Mesenchymal stem cell (in vitro differentiated cells and primary cell): ENCODE measurements at regions not wholly inside any gene's neighbourhood (a gene's known extent, or its start where the extent isn't known, plus 50 kb on each side); places are given as distances from the start of the nearest gene placed in this dataset.

Experiments
- DNase-seq: peaks from one replicate; pipeline ENCODE4 v3.0.0-alpha.2; 2013
- H2AFZ ChIP-seq: one replicate; pipeline ENCODE4 v1.6.1; 2013; ENCODE audit warnings: low read depth, mild to moderate bottlenecking, control low read depth, inconsistent platforms, low read length, moderate library complexity
- H2AK5ac ChIP-seq: 2 replicates; pipeline ENCODE4 v1.6.1; 2013; ENCODE audit warnings: low read length, moderate library complexity, mild to moderate bottlenecking, inconsistent platforms; ENCODE audit not compliant: severe bottlenecking
- H2BK120ac ChIP-seq: one replicate; pipeline ENCODE4 v1.6.1; 2013; ENCODE audit warnings: low read depth, mild to moderate bottlenecking, inconsistent platforms, low read length, moderate library complexity
- H2BK12ac ChIP-seq, 2 experiments: one replicate each; pipeline ENCODE4 v1.6.1; 2013; ENCODE audit warnings: inconsistent platforms in 2 of 2, low read length in 2 of 2, mild to moderate bottlenecking in 2 of 2, moderate library complexity in 2 of 2, control low read depth in 1 of 2
- H2BK15ac ChIP-seq: one replicate; pipeline ENCODE4 v1.6.1; 2013; ENCODE audit warnings: mild to moderate bottlenecking, low read depth, inconsistent platforms; ENCODE audit not compliant: poor library complexity, severe bottlenecking
- H2BK5ac ChIP-seq: 2 replicates; pipeline ENCODE4 v1.6.1; 2013; ENCODE audit warnings: low read depth, mild to moderate bottlenecking, low read length, control low read depth, inconsistent platforms; ENCODE audit not compliant: poor library complexity, severe bottlenecking
- H3K14ac ChIP-seq, 2 experiments: one replicate each; pipeline ENCODE4 v1.6.1; 2013; ENCODE audit warnings: inconsistent platforms in 2 of 2, low read length in 2 of 2, control low read depth in 1 of 2, mild to moderate bottlenecking in 1 of 2, moderate library complexity in 1 of 2
- H3K18ac ChIP-seq, 2 experiments: one replicate each; pipeline ENCODE4 v1.6.1; 2013; ENCODE audit warnings: inconsistent platforms in 2 of 2, low read length in 2 of 2, control low read depth in 1 of 2, low read depth in 1 of 2, mild to moderate bottlenecking in 1 of 2
- H3K23ac ChIP-seq, 2 experiments: one replicate each; pipeline ENCODE4 v1.6.1; 2013; ENCODE audit warnings: inconsistent platforms in 2 of 2, low read length in 2 of 2, mild to moderate bottlenecking in 2 of 2, moderate library complexity in 2 of 2, control low read depth in 1 of 2
- H3K27ac ChIP-seq: 2 replicates; pipeline ENCODE4 v1.5.1; 2013; ENCODE audit warnings: mild to moderate bottlenecking, moderate library complexity, low read length, control low read depth, inconsistent platforms; ENCODE audit not compliant: poor library complexity, severe bottlenecking
- H3K27me3 ChIP-seq, 2 experiments: 2 replicates each; pipeline versions ENCODE4 v1.6.1 to v1.7.0; 2013; ENCODE audit warnings: low read length in 2 of 2, mild to moderate bottlenecking in 2 of 2, moderate library complexity in 2 of 2, control low read depth in 1 of 2, inconsistent platforms in 1 of 2; ENCODE audit not compliant: control insufficient read depth in 1 of 2, insufficient read depth in 1 of 2
- H3K36me3 ChIP-seq, 2 experiments: 2 replicates each; pipeline versions ENCODE4 v1.6.1 to v1.7.0; 2013; ENCODE audit warnings: low read length in 2 of 2, control low read depth in 1 of 2, inconsistent platforms in 1 of 2, low read depth in 1 of 2, mild to moderate bottlenecking in 1 of 2; ENCODE audit not compliant: insufficient read depth in 2 of 2, control insufficient read depth in 1 of 2
- H3K4ac ChIP-seq, 2 experiments: one replicate each; pipeline ENCODE4 v1.6.1; 2013; ENCODE audit warnings: inconsistent platforms in 2 of 2, low read length in 2 of 2, mild to moderate bottlenecking in 2 of 2, moderate library complexity in 2 of 2, control low read depth in 1 of 2, low read depth in 1 of 2
- H3K4me1 ChIP-seq: 2 replicates; pipeline ENCODE4 v1.6.1; 2013; ENCODE audit warnings: low read depth, low read length, control low read depth; ENCODE audit not compliant: control insufficient read depth, insufficient read depth
- H3K4me2 ChIP-seq: 2 replicates; pipeline ENCODE4 v1.6.1; 2013; ENCODE audit warnings: low read length, mild to moderate bottlenecking, inconsistent platforms; ENCODE audit not compliant: poor library complexity, severe bottlenecking
- H3K4me3 ChIP-seq, 2 experiments: 2 replicates each; pipeline versions ENCODE4 v1.5.1 to v1.7.0; 2013; ENCODE audit warnings: low read length in 2 of 2, mild to moderate bottlenecking in 2 of 2, control low read depth in 1 of 2, low read depth in 1 of 2; ENCODE audit not compliant: insufficient read depth in 1 of 2
- H3K79me1 ChIP-seq: replicated peaks from 2 replicates; pipeline ENCODE4 v1.6.1; 2013; ENCODE audit warnings: mild to moderate bottlenecking, control low read depth, low read length, inconsistent platforms; ENCODE audit not compliant: poor library complexity, severe bottlenecking
- H3K9ac ChIP-seq: 2 replicates; pipeline ENCODE4 v1.7.0; 2013; ENCODE audit warnings: mild to moderate bottlenecking, low read length, moderate library complexity
- H3K9me3 ChIP-seq: 2 replicates; pipeline ENCODE4 v1.7.0; 2013; ENCODE audit warnings: mild to moderate bottlenecking, low read length; ENCODE audit not compliant: control insufficient read depth
- H4K8ac ChIP-seq: one replicate; pipeline ENCODE4 v1.6.1; 2013; ENCODE audit warnings: inconsistent platforms, mild to moderate bottlenecking, low read length, moderate library complexity
- H4K91ac ChIP-seq: one replicate; pipeline ENCODE4 v1.6.1; 2013; ENCODE audit warnings: mild to moderate bottlenecking, low read length, inconsistent platforms
- WGBS: methylation state at CpG from one replicate; pipeline ENCODE4 v1.1.7; 2013; ENCODE audit warnings: mixed read lengths; 5-methylcytosine and 5-hydroxymethylcytosine counted together

GRCh38 chr19:28322945-28323344, 890.0 kb downstream of the UQCRFS1 start:
- Histone ChIP-seq H3K27ac (no peak overlapping the region), H2BK120ac (no peak overlapping the region), H2BK5ac (no peak overlapping the region), H2AK5ac (no peak overlapping the region), H3K4me3 (no peak overlapping the region), H3K14ac (no peak overlapping the region), H3K79me1 (no peaks in the 10 kb centered on the region), H3K9ac (no peak overlapping the region), H4K91ac (no peak overlapping the region), H3K27me3 (peaks cover 3 to 36% of the 10 kb centered on the region in 2 experiments), H3K23ac (no peak overlapping the region), H3K4me1 (no peaks in the 10 kb centered on the region), H3K4me2 (no peak overlapping the region), H3K36me3 (no peaks in the 10 kb centered on the region), H3K9me3 (no peaks in the 10 kb centered on the region), H3K18ac (no peak overlapping the region), H2AFZ (no peak overlapping the region), H2BK15ac (no peak overlapping the region), H4K8ac (no peak overlapping the region), H3K4ac (no peak overlapping the region), H2BK12ac (no peak overlapping the region)
- 35% methylated on average over 2 of the region's 3 CpGs for WGBS
- DNase-seq, result no peak

GRCh38 chr19:28322491-28322890, 890.5 kb downstream of the UQCRFS1 start:
- Histone ChIP-seq H2BK12ac (no peak overlapping the region), H2AFZ (no peak overlapping the region), H3K27me3 (peaks cover 3 to 32% of the 10 kb centered on the region in 2 experiments), H3K4ac (no peak overlapping the region), H3K4me2 (no peak overlapping the region), H3K14ac (no peak overlapping the region), H3K79me1 (no peaks in the 10 kb centered on the region), H3K9ac (no peak overlapping the region), H3K9me3 (no peaks in the 10 kb centered on the region), H3K18ac (no peak overlapping the region), H4K8ac (no peak overlapping the region), H3K23ac (no peak overlapping the region), H4K91ac (no peak overlapping the region), H3K4me1 (no peaks in the 10 kb centered on the region), H3K27ac (no peak overlapping the region), H2BK5ac (no peak overlapping the region), H2AK5ac (no peak overlapping the region), H3K4me3 (no peak overlapping the region), H2BK15ac (no peak overlapping the region), H2BK120ac (no peak overlapping the region), H3K36me3 (no peaks in the 10 kb centered on the region)
- no peak for DNase-seq
- 86% methylated on average over 3 of the region's 4 CpGs for WGBS

GRCh38 chr19:28319918-28320317, 893.0 kb downstream of the UQCRFS1 start:
- DNase-seq, result no peak
- H3K14ac ChIP-seq, result no peak overlapping the region
- H3K4ac ChIP-seq, result no peak overlapping the region
- no peak overlapping the region for H2AK5ac ChIP-seq
- H3K79me1 ChIP-seq, result no peaks in the 10 kb centered on the region
- no peak overlapping the region for H2BK120ac ChIP-seq
- no peak overlapping the region for H2BK15ac ChIP-seq
- H4K91ac ChIP-seq, result no peak overlapping the region
- H3K4me3 ChIP-seq, result no peak overlapping the region
- H2BK12ac ChIP-seq, result no peak overlapping the region
- no peak overlapping the region for H2AFZ ChIP-seq
- no peaks in the 10 kb centered on the region for H3K36me3 ChIP-seq
- WGBS, result no CpG with 5 or more reads among the region's 1 CpG
- H4K8ac ChIP-seq, result no peak overlapping the region
- no peak overlapping the region for H3K4me2 ChIP-seq
- H3K27ac ChIP-seq, result no peak overlapping the region
- H3K23ac ChIP-seq, result no peak overlapping the region
- no peaks in the 10 kb centered on the region for H3K9me3 ChIP-seq
- H3K9ac ChIP-seq, result no peak overlapping the region
- H3K4me1 ChIP-seq, result no peaks in the 10 kb centered on the region
- H3K27me3 ChIP-seq, result peaks cover 0 to 11% of the 10 kb centered on the region in 2 experiments
- no peak overlapping the region for H3K18ac ChIP-seq
- no peak overlapping the region for H2BK5ac ChIP-seq

GRCh38 chr19:28319227-28319626, 893.7 kb downstream of the UQCRFS1 start:
- Histone ChIP-seq H3K36me3 (no peaks in the 10 kb centered on the region), H2AK5ac (no peak overlapping the region), H2BK5ac (no peak overlapping the region), H2AFZ (no peak overlapping the region), H3K27me3 (peaks cover 0 to 11% of the 10 kb centered on the region in 2 experiments), H3K4me2 (no peak overlapping the region), H3K18ac (no peak overlapping the region), H4K8ac (no peak overlapping the region), H3K79me1 (no peaks in the 10 kb centered on the region), H3K23ac (no peak overlapping the region), H3K4ac (no peak overlapping the region), H3K4me3 (no peak overlapping the region), H4K91ac (no peak overlapping the region), H2BK12ac (no peak overlapping the region), H2BK15ac (no peak overlapping the region), H3K27ac (no peak overlapping the region), H3K4me1 (peaks cover 1% of the 10 kb centered on the region), H3K14ac (no peak overlapping the region), H3K9ac (no peak overlapping the region), H3K9me3 (no peaks in the 10 kb centered on the region), H2BK120ac (no peak overlapping the region)
- DNase-seq, result no peak
- WGBS, result 5% methylated on average over 1 of the region's 2 CpGs
